LoVo (cell line): ENCODE measurements at regions not wholly inside any gene's neighbourhood (a gene's known extent, or its start where the extent isn't known, plus 50 kb on each side); places are given as distances from the start of the nearest gene placed in this dataset.

Experiments used
- DNase-seq: peaks from one replicate; pipeline ENCODE4 v3.0.0-alpha.2; 2016; ENCODE audit warnings: low spot score

DNA sequence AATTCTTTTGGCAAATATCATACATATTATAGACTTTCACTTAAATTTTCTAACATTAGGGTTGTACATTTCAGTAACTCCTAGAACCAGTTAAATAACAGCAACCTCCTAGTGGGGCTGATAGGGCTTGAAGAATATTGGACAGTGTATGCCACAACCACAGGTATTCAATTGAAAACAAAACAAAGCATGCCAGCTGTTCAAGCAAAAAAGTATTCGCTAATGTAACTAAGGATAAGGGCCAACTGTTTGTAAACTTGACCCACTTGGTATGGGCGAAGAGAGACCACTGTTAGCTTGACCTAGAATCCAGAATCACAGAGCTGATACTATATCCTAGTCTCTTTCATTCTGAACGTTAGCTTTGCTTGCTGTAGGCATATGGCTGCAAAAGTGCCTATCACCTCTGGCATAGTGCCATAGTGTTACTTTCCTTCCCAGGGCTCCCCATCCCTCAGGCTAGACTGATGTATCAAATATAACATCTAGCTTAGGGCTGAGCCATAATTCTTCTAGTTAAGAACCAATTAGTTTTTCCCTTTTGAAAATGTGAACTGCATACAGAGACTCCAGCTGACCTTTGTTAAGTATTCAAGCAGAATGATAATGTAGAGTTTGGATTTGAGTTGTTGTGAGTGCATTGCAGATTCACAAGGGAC, 458.8 kb upstream of the NRXN1 start:
- DNase-seq = no peak

DNA sequence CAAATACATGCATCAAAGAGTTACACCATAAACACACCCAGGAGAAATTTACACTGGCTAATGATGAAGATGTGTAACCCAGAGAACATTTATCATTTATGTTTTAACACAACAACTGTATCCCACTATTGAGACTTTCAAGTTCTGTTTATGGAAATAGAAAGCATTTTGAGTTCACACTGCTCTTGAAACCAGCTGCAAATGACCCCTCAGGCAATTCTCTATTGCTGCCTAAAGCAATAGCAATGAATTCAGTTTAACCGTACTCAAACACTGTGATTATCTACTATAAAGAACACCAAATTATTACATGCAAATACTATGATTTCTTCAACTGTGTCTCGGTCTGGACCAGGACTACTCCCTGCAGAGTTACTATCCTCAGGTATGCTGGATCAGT, 452.7 kb upstream of the NRXN1 start:
- DNase-seq = no peak

DNA sequence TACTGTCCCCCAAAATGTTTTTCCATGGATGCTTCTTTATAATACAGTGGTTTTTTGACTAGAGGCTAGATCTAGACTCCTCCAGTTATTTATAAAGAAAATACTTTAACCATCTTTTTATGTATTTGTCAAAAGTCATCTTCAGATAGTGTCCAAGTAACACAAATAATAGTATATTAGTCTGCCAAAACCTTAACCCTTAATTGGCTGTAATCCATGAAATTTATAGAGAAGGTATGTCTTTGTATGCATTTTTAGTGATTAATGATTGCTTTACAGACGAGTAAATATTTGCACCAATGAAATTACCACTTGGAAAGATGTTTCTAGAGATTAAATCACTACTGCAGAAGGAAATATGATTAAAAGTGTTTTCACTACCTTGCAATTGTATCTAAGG, 451.8 kb upstream of the NRXN1 start:
- no peak for DNase-seq

DNA sequence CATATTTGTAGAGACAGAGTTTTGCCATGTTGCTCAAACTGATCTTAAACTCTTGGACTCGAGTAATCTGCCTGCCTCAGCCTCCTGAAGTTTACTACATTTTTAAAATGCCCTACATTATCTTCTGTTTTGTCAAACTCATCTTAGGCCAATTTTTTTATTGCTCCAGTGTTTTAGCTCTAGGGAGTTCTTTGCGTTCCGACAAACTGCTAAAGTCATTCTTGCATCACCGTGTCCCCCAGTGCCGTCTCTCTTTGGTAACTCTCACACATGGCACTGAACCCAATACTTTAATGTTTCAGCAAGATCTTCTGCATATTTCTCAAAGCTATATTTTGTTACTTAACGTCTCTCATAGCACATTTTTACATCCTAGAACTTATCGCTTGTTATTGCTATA, 440.9 kb upstream of the NRXN1 start:
- no peak for DNase-seq

DNA sequence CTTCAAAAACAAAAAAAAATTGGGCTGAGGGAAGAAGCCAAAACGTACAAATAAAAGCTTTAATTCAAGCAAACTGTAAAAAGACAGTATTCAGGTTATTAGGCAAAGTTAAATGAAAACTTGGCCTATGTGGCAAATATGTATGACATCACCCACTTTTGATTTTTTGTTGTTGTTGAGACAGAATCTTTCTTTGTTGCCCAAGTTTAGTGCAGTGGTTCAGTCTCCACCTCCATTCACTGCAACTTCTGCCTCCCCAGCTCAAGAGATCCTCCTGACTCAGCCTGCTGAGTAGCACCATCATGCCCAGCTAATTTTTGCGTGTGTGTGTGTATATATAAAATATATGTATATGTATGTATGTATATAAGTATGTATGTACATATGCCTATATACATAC, 440.4 kb upstream of the NRXN1 start:
- no peak for DNase-seq

DNA sequence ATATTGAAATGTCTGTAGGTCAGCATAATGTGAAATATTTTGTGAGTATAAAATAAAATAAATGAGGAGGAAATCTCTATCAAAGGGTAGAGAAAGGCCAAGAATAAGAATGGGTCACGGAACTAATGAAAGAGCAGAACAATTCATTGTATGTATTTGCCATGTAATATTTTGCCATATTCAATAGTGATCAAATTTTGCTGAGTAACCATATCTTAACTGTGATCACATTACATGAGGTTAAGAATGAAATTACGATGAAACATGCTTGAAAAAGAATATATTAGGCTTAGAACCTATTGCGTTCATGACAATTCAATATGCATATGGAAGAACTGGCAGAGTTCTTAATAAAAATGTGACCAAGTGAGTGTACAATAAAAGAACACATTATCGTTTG, 437.2 kb upstream of the NRXN1 start:
- DNase-seq = no peak

DNA sequence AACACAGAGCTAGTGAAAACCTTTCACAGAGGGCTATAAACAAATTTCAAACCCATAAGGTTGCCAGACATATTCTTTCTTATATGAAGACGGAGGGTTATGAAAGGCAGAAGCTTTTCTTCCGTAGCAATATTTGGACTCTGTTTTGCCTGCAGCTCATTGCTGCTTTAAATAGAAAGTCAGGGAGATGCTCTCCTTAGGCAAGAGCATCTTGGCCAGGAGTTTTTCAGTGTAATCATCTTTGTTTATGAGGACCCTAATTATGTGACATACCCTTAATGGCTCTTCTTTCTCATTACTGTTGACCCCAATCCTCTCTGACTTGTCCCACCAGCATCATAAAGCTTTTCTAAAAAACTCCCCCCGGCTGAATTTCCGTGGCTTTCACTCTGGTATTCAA, 433.4 kb upstream of the NRXN1 start:
- no peak for DNase-seq

DNA sequence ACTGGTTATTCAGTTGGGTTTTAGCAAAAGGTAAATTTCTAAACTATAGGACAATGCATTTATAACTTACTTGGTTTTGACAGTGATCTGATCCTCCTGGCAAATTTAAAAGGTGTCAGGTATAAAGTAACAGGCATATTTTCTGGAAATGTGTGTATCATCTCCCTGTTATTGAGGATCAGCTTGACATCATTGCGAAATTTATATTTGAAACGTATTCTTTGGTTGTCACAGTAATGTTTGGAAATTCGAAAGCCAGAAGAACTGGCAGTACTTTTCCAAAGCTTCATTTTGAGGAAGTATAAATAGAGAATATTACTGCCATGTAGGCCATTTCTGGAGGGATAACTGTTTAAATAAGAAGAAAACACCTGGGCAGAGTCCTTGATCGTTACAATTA, 422.2 kb upstream of the NRXN1 start:
- no peak for DNase-seq

DNA sequence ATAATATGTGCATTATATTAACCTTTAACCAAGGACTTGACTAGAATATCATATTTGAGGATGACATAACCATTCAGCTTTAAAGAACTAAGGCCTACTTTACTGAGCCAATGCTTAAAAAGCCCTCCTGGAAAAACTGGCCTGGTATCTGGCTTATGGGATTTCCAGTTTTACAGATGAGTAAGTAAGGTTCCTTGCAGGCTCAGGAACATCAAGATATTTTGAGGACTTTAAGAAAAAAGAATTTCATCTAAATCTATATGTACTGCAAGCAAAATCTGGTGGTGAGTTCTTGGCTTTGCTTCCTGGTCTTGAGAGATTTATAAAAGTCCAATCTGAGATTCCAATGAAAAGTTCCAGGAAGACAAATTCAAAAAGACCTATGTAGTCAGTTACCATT, 417.0 kb upstream of the NRXN1 start:
- DNase-seq = no peak

DNA sequence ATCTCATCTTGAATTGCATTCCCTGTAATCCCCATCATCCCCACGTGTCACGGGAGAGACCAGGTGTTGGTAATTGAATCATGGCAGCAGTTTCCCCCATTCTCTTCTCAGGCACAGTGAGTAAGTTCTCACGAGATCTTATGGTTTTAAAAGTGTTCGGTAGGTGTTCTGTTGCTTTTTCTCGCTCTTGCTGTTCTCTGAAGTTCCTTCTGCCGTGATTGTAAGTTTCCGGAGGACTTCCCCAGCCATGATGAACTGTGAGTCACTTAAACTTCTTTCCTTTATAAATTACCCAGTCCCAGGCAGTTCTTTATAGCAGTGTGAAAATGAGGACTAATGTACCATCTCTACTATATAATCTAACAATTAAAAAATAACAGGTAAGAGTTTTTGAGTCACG, 409.9 kb upstream of the NRXN1 start:
- DNase-seq = no peak

DNA sequence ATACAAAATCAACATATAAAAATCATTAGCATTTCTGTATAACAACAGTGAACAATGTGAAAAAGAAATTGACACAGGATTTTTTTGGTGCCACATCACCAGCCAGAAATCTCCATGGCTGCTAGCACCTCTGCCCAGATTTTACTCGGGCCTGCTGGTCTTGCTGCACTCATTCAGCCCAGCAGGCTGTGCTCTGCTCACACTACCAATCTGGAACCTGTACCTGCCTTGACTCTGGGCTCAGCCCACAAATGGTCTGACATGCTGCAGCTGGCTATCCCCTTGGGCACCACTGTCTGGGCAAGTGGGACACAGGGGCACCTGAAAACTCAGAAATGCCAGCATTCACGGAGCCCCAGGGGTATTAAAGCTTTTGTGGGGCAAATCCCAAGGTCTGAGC, 392.5 kb upstream of the NRXN1 start:
- DNase-seq = no peak

DNA sequence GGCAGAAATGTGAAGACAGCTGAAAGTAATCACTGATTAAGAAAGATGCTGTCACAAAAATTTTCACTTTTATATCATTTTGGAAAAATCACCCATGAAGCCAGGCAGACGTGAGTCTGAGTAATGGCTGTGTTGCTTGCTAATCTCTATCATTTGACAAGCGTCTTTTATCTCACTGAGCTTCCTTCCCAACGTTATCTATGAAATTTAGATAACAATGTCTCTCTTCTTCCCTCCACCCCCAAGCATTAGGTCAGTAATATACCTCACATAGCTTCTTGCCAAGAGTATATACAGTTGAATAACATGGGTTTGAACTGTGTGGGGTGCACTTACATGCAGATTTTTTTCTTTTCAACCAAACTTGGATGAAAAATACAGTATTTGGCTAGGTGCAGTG, 388.6 kb upstream of the NRXN1 start:
- no peak for DNase-seq

DNA sequence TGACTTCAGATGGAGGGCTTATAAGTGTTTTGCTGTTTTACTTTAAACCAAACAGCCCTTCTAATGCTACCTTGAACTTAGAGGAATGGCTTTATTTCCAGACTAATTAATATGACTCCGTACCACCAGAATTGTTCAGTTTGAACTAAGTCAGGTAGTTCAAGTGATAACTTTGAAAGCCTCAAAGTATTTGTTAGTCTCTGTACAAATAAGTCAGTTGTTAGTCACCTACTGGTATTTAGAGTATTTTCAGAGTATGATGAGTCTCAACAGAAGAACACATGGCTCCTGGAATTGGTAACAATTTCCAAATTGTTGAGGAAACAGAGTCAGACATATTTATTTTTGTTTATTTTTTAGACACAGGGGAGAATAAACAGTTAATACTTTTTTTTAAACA, 381.8 kb upstream of the NRXN1 start:
- DNase-seq = no peak

DNA sequence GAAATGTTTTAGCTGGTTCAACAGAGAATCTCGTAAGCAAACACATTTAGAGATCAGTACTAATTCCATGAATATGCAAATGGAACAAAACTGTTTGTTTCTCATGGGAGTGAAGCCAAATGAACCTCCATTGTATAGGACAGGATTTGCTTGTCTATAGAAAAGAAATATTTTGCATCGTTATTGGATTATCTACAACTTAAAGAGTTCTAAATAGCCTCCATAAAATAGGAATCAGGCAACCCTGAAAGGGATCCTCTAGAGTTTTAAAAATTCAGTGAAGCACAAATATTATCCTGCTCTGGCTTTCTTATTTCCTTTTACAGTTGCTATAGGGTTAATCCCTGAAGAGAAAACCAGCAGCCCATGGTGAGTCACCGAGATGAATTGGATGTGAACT, 378.4 kb upstream of the NRXN1 start:
- no peak for DNase-seq

DNA sequence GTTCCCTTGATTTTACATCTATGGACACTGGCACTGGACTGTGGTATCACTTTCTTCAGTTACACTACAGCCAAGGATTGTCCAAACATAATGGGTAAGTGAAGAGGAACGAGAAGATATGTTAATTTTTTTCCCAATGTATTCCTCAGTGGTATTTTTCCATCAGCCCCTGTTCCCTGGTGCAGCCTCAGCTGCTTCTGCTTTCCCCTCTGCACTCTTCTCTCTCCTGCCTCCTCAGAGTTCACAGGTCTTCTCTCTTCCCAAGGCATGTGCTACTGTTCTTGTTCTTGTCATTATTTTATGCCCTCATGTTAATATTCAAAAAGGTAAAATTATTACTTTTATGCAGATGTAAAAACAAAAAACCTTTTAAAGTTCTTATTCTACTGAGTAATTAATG, 378.0 kb upstream of the NRXN1 start:
- DNase-seq = no peak

DNA sequence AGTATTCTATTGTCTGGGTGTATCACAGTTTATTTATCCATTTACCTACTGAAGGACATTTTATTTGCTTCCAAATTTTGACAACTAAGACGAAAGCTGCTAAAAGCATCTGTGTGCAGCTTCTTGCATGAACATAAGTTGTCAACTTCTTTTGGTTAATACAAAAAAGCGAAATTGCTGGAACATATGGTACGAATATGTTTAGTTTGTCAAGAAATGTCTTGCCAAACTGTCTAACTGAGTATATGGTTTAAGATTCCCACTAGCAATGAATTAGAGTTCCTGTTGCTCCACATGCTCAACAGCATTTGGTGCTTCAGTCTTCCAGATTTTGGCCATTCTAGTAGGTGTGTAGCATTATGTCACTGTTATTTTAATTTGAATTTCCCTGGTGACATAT, 372.3 kb upstream of the NRXN1 start:
- no peak for DNase-seq

DNA sequence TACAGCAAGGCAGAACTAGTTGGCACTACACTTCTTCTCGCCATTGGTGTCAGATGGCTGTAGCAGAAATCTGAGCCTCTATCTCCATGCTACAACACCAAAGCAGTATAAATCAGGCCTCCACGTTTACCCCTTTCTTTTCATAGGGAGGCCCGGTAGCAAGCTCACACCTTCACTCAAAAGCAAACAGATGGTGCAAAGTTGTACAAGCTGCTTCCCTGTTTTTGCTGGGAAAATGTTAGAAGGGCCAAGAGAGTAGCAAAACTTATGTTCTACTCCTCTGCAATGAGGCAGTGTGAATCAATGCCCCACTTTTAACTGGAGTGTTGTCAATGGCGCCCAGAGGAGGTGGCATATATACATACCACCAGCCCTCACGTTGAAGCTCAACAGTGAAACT, 369.6 kb upstream of the NRXN1 start:
- no peak for DNase-seq

DNA sequence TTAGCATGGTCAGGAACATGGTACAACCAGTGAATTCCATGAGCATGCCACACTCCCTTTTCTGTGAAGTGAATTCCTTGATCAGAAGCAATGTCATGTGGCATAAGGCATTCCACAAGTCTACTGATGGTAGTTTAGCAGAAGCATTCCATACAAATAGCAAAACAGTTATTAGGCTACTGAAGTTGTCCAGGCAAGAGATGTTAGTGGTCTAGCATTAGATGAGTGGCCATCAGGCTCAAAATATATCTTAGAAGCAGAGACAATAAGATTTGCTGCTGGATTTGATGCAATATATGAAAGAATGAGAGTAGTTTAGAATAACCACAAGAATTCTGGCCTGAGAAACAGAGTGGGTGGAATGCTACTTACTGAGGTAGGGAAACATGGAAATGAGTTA, 355.3 kb upstream of the NRXN1 start:
- DNase-seq = no peak

DNA sequence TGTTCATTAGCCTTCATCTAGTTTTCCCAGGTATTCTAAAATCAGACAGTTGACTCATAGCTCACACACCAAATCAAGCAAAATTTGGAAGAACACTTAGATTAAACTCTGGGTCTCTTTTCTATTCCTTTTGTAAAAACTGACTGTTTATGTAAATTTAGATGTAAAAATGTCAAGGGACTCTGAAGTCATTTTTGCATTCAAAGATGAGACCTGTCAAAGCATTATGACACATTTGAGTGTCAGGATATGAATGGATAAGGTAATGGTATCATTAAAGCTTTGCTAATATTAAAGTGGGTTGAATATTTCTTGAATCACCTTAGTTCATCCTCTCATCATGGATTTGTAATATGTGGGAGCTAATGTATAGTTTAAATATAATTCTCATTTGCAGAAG, 348.1 kb upstream of the NRXN1 start:
- no peak for DNase-seq

DNA sequence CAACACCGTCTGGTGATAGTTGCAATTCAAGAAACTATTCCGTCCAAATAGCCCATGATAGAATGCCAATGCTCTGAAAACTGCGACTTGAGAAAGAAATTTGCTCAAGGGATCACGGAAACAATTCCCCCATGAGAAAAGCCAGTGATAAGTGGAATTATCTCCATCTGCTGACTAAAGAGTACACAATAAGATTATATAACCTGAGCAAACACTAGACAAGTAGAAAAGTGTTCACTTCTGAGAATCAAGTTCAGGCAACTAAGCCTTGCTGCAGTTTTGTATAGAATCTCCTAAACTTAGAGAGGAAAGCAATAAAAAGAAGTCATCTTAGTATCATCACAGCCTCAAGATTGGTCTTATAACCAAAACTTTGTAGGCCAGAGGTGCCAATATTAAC, 336.3 kb upstream of the NRXN1 start:
- DNase-seq = no peak

DNA sequence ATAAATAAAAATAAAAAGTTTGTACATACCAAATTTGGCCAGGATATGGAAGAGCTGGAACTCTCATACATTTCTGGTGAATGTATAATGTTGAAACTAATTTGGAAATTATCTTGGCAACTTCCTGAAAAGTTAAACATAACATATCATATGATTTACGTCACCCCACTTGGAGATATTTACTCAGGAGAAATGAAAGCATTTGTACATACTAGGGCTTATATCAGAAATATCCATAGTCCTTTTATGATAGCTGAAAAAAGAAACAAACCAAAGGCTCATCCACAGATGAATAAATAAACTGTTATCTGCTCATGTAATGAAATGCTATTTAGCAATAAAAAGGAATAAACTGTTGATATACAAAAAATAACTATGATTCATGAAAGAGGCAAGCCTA, 318.2 kb upstream of the NRXN1 start:
- no peak for DNase-seq

DNA sequence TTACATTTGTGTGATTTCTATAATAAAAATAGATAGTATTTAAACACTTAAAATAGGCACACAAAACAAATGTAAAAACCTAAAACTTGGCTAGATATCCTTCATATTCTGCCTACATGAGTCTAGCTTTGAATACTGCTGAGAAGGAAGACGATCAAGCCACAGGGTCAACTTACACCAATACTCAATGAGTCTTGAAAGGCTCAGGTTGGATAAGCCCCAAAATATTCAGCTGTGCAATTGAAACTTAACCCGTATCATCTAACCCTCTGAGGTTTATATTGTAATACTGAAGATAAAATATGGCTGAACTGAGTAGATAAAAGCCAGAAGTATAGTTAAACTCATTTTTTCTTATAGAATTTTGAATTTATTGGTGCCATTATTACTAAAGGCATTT, 313.0 kb upstream of the NRXN1 start:
- DNase-seq = no peak

DNA sequence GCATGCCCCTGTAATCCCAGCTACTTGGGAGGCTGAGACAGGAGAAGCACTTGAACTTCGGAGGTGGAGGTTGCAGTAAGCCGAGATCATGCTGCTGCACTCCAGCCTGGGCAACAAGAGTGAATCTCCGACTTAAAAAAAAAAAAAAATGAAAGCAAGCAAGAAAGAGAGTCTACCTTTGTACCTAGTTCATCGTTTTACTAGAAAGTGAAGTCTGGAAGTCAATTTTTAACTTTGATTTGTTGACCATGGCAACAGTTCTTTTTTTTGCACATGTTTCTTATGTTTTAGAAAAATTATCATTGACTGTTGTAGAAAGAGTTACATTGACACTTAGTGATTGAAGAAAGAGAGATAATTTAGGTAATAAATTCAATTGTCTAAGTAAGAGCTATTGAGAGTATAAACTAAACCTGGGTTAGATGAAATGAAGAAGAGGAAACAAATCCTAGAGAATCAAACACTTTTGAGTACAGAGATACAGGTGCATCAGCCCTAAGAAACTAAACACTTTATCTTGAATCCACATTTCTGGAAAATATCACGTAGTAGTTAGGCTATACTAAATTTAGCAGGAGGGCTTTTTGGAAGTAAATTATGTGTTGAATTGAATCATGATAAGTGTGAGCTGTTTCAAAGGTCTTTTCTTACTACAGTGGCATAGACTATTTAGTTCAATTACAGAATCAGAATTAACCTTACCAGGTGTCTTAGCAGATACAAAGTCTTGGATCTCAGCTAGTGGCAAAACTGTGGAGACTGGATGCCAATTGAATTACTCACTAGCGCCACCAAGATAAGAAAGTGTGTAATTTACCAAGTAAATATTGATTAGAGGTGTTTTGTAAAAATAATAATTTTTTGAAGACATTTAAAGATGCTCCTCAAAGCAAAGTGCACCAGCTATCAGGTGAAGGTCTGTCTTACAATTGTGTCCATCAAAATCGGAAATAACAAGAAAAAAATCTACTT, 303.4 kb upstream of the NRXN1 start:
- no peak for DNase-seq

DNA sequence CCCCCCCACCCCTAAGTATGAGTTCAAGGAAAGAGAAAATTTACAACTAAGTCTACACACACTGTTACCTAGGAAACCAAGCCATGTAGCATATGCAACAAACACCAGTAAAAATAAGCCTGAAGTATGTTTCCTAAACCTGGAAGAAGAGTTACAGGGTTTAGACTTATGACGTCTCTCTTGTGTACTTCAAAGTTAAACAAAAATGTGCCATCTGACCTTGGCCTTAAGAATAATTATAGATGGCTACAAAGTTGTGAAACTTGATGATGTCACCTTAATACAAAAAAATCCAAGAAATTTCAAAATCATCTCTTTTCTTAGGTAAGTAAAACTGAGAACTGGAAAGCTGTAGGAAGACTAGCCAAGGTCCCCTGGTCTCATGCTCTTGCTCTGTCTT, 297.6 kb upstream of the NRXN1 start:
- no peak for DNase-seq
